ENCODE measurements at regions not wholly inside any gene's neighbourhood (a gene's known extent, or its start where the extent isn't known, plus 50 kb on each side); places are given as distances from the start of the nearest gene placed in this dataset.

DNA sequence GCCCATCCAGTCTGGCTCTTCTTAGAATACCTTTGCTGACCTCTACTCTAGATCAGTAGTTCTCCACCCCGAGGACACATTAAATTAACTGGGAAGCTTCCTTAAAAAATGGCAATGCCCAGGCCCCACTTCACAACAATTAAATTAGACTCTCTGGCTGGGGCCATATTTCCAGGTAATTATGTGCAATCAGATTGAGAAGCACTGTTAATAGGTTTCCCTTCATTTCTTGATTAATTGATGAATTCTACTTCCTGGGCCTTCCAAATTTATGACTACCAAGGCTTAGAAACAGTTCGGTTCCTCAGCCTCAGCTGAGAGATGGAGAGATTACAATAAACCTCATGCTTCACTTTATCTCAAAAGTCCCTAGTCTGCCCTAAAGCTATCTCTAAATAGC is 71.7 kb upstream of the LIMCH1 start:
- no peaks in the 10 kb centered on the region for H3K79me2 ChIP-seq (ENCODE audit: low read length)
- TF ChIP-seq, protein P1, sequence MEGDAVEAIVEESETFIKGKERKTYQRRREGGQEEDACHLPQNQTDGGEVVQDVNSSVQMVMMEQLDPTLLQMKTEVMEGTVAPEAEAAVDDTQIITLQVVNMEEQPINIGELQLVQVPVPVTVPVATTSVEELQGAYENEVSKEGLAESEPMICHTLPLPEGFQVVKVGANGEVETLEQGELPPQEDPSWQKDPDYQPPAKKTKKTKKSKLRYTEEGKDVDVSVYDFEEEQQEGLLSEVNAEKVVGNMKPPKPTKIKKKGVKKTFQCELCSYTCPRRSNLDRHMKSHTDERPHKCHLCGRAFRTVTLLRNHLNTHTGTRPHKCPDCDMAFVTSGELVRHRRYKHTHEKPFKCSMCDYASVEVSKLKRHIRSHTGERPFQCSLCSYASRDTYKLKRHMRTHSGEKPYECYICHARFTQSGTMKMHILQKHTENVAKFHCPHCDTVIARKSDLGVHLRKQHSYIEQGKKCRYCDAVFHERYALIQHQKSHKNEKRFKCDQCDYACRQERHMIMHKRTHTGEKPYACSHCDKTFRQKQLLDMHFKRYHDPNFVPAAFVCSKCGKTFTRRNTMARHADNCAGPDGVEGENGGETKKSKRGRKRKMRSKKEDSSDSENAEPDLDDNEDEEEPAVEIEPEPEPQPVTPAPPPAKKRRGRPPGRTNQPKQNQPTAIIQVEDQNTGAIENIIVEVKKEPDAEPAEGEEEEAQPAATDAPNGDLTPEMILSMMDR (IDR thresholded peaks at IDR 0.05; ENCODE audit: low read depth, low read length): no peak
- TF ChIP-seq EZH2phosphoT487 (IDR thresholded peaks at IDR 0.05; ENCODE audit: low read depth): no peak
- no peaks in the 10 kb centered on the region for H3K4me1 ChIP-seq (ENCODE audit: low read length)
- peaks cover 4% of the 10 kb centered on the region; the same call in 1 of the 2 replicates for H3K27me3 ChIP-seq (ENCODE audit: low read depth, low read length)
- H3K9ac ChIP-seq (ENCODE audit: low read length): no peak overlapping the region
- H2AFZ ChIP-seq (ENCODE audit: low read depth, low read length): no peak overlapping the region
- H3K4me2 ChIP-seq (ENCODE audit: low read length): no peak overlapping the region
- H3K27ac ChIP-seq (ENCODE audit: low read length): no peak overlapping the region
- H4K20me1 ChIP-seq (ENCODE audit: insufficient read depth, low read length): no peaks in the 10 kb centered on the region
- no peaks in the 10 kb centered on the region for H3K36me3 ChIP-seq (replicated peaks; ENCODE audit: low read depth, low read length)
- no peak overlapping the region for H3K4me3 ChIP-seq (ENCODE audit: low read length)
- H3K9me3 ChIP-seq (ENCODE audit: insufficient read depth, low read length): no peaks in the 10 kb centered on the region

DNA sequence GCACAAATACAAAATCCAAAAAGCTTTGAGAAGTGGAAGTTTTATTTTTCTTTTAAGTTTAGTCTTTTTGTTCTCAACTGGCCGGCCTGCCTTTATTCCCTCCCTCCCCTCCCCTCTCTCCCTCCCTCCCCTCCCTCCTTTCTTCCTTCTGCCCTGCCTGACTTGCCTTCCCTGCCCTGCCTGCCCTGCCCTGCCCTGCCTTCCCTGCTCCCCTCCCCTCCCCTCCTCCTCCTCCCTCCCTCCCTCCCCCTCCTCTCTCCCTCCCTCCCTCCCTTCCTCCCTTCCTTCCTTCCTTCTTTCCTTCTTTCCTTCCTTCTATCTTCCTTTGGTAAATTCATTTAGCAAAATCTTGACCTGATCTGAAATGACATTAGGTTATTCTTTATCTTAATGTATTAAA is 69.8 kb upstream of the LIMCH1 start:
- TF ChIP-seq, protein P1 (IDR thresholded peaks at IDR 0.05; ENCODE audit: low read depth, low read length): no peak
- TF ChIP-seq EZH2phosphoT487 (IDR thresholded peaks at IDR 0.05; ENCODE audit: low read depth): no peak
- H3K4me1 ChIP-seq (ENCODE audit: low read length): no peaks in the 10 kb centered on the region
- H3K79me2 ChIP-seq (ENCODE audit: low read length): no peaks in the 10 kb centered on the region
- no peak overlapping the region for H3K4me3 ChIP-seq (ENCODE audit: low read length)
- no peaks in the 10 kb centered on the region for H4K20me1 ChIP-seq (ENCODE audit: insufficient read depth, low read length)
- H3K9me3 ChIP-seq (ENCODE audit: insufficient read depth, low read length): no peaks in the 10 kb centered on the region
- H3K27ac ChIP-seq (ENCODE audit: low read length): no peak overlapping the region
- no peaks in the 10 kb centered on the region for H3K36me3 ChIP-seq (replicated peaks; ENCODE audit: low read depth, low read length)
- H3K9ac ChIP-seq (ENCODE audit: low read length): no peak overlapping the region
- no peak overlapping the region for H3K4me2 ChIP-seq (ENCODE audit: low read length)
- H3K27me3 ChIP-seq (ENCODE audit: low read depth, low read length): peaks cover 6% of the 10 kb centered on the region; the same call in 1 of the 2 replicates
- H2AFZ ChIP-seq (ENCODE audit: low read depth, low read length): no peak overlapping the region

GRCh38 chr4:41471126-41472071 is 66.6 kb upstream of the LIMCH1 start:
- Histone ChIP-seq H3K9ac (ENCODE audit: low read length) (no peak overlapping the region), H3K27me3 (ENCODE audit: low read depth, low read length) (peaks cover 8% of the 10 kb centered on the region; the same call in 1 of the 2 replicates), H3K4me1 (ENCODE audit: low read length) (no peaks in the 10 kb centered on the region), H4K20me1 (ENCODE audit: insufficient read depth, low read length) (no peaks in the 10 kb centered on the region), H3K79me2 (ENCODE audit: low read length) (no peaks in the 10 kb centered on the region), H2AFZ (ENCODE audit: low read depth, low read length) (no peak overlapping the region), H3K4me3 (ENCODE audit: low read length) (no peak overlapping the region), H3K36me3 (replicated peaks; ENCODE audit: low read depth, low read length) (no peaks in the 10 kb centered on the region), H3K27ac (ENCODE audit: low read length) (no peak overlapping the region), H3K4me2 (ENCODE audit: low read length) (no peak overlapping the region), H3K9me3 (ENCODE audit: insufficient read depth, low read length) (no peaks in the 10 kb centered on the region)
- TF ChIP-seq EZH2phosphoT487 (IDR thresholded peaks at IDR 0.05; ENCODE audit: low read depth): no peak
- TF ChIP-seq, protein P1 (IDR thresholded peaks at IDR 0.05; ENCODE audit: low read depth, low read length): no peak

- Histone ChIP-seq H3K4me1 (ENCODE audit: low read length) (no peaks in the 10 kb centered on the region), H3K4me2 (ENCODE audit: low read length) (no peak overlapping the region), H3K9ac (ENCODE audit: low read length) (no peak overlapping the region), H3K36me3 (replicated peaks; ENCODE audit: low read depth, low read length) (no peaks in the 10 kb centered on the region), H3K9me3 (ENCODE audit: insufficient read depth, low read length) (no peaks in the 10 kb centered on the region), H3K27me3 (ENCODE audit: low read depth, low read length) (peaks cover 10% of the 10 kb centered on the region; the same call in 1 of the 2 replicates), H2AFZ (ENCODE audit: low read depth, low read length) (no peak overlapping the region), H4K20me1 (ENCODE audit: insufficient read depth, low read length) (no peaks in the 10 kb centered on the region), H3K4me3 (ENCODE audit: low read length) (no peak overlapping the region), H3K27ac (ENCODE audit: low read length) (no peak overlapping the region), H3K79me2 (ENCODE audit: low read length) (no peaks in the 10 kb centered on the region)
- TF ChIP-seq, protein P1 (IDR thresholded peaks at IDR 0.05; ENCODE audit: low read depth, low read length): no peak
- no peak for TF ChIP-seq EZH2phosphoT487 (IDR thresholded peaks at IDR 0.05; ENCODE audit: low read depth)
These were observed 65.9 kb upstream of the LIMCH1 start for GRCh38 chr4:41472081-41472480.

Data from OCI-LY3 (cell line).